Thoracic aorta (tissue), 2 donors: ENCODE measurements at regions not wholly inside any gene's neighbourhood (a gene's known extent, or its start where the extent isn't known, plus 50 kb on each side); places are given as distances from the start of the nearest gene placed in this dataset.

Experiments used
- ATAC-seq: fragments of 150-250 bp; one replicate; pipeline ENCODE4 v1.8.0; 2017; ENCODE audit warnings: low read depth; ENCODE audit not compliant: insufficient number of reproducible peaks, low FRiP score
- DNase-seq: peaks from one replicate; pipeline ENCODE4 v3.0.0-alpha.2; 2020; ENCODE audit warnings: low spot score
- H3K27ac ChIP-seq, 2 donors: fragments of 200-600 bp; sonication (generic); 1 replicate in 1 of 2; 2 replicates in 1 of 2; pipeline ENCODE4 v1.5.1; 2016; ENCODE audit warnings: mild to moderate bottlenecking in 2 of 2, moderate library complexity in 2 of 2
- H3K27me3 ChIP-seq: fragments of 200-600 bp; sonication (generic); replicated peaks from 2 replicates; pipeline ENCODE4 v1.6.0; 2016; ENCODE audit warnings: mild to moderate bottlenecking; ENCODE audit not compliant: insufficient read depth
- H3K36me3 ChIP-seq: fragments of 200-600 bp; sonication (generic); one replicate; pipeline ENCODE4 v1.5.1; 2016
- H3K4me1 ChIP-seq, 2 donors: fragments of 200-600 bp; sonication (generic); 1 replicate in 1 of 2; 2 replicates in 1 of 2; pipeline versions ENCODE4 v1.5.1 to v1.6.0; 2016; ENCODE audit warnings: low read depth in 2 of 2, mild to moderate bottlenecking in 1 of 2; ENCODE audit not compliant: control insufficient read depth in 1 of 2
- H3K4me3 ChIP-seq: fragments of 200-600 bp; sonication (generic); 2 replicates; pipeline ENCODE4 v1.5.1; 2016; ENCODE audit warnings: mild to moderate bottlenecking
- H3K9me3 ChIP-seq: fragments of 200-600 bp; sonication (generic); 2 replicates; pipeline ENCODE4 v1.5.1; 2016
- CTCF ChIP-seq: fragments of 200-600 bp; sonication (generic); IDR thresholded peaks from one replicate; pipeline ENCODE4 v1.5.1; 2019; ENCODE audit warnings: antibody characterized with exemption

GRCh38 chr3:34983631-34984030, 655.7 kb upstream of the ARPP21 start:
- no peak for DNase-seq
- no peak for TF ChIP-seq CTCF
- H3K27ac ChIP-seq, result no peak overlapping the region
- ATAC-seq, result no peak
- H3K9me3 ChIP-seq, result no peaks in the 10 kb centered on the region
- H3K36me3 ChIP-seq, result no peaks in the 10 kb centered on the region
- H3K27me3 ChIP-seq, result no peaks in the 10 kb centered on the region
- no peaks in the 10 kb centered on the region for H3K4me1 ChIP-seq
- no peak overlapping the region for H3K4me3 ChIP-seq

GRCh38 chr3:34988296-34988695, 651.0 kb upstream of the ARPP21 start:
- H3K27me3 ChIP-seq, result no peaks in the 10 kb centered on the region
- ATAC-seq (no peak), DNase-seq (no peak)
- no peaks in the 10 kb centered on the region for H3K4me1 ChIP-seq
- H3K36me3 ChIP-seq, result no peaks in the 10 kb centered on the region
- H3K27ac ChIP-seq, result no peak overlapping the region
- no peak overlapping the region for H3K4me3 ChIP-seq
- TF ChIP-seq CTCF, result no peak
- no peaks in the 10 kb centered on the region for H3K9me3 ChIP-seq

- Histone ChIP-seq H3K4me3 (no peak overlapping the region), H3K4me1 (no peaks in the 10 kb centered on the region), H3K9me3 (no peaks in the 10 kb centered on the region), H3K27ac (no peak overlapping the region), H3K27me3 (no peaks in the 10 kb centered on the region), H3K36me3 (no peaks in the 10 kb centered on the region)
- TF ChIP-seq CTCF, result no peak
- DNase-seq (no peak), ATAC-seq (no peak)
Measured at GRCh38 chr3:34995796-34996430, 643.4 kb upstream of the ARPP21 start.

GRCh38 chr3:34998902-34999301, 640.4 kb upstream of the ARPP21 start:
- H3K27ac ChIP-seq, result no peak overlapping the region

GRCh38 chr3:35012214-35012613, 627.1 kb upstream of the ARPP21 start:
- Histone ChIP-seq H3K4me3 (no peak overlapping the region), H3K27ac (no peak overlapping the region), H3K27me3 (no peaks in the 10 kb centered on the region), H3K9me3 (no peaks in the 10 kb centered on the region), H3K4me1 (no peaks in the 10 kb centered on the region), H3K36me3 (no peaks in the 10 kb centered on the region)
- DNase-seq (no peak), ATAC-seq (no peak)
- no peak for TF ChIP-seq CTCF

More at GRCh38 chr3:34998902-34999301, 640.4 kb upstream of the ARPP21 start:
- no peak for TF ChIP-seq CTCF
- Histone ChIP-seq H3K27me3 (no peaks in the 10 kb centered on the region), H3K4me1 (no peaks in the 10 kb centered on the region), H3K36me3 (no peaks in the 10 kb centered on the region), H3K9me3 (no peaks in the 10 kb centered on the region), H3K4me3 (no peak overlapping the region)
- DNase-seq (no peak), ATAC-seq (no peak)
